ENCODE measurements at regions not wholly inside any gene's neighbourhood (a gene's known extent, or its start where the extent isn't known, plus 50 kb on each side); places are given as distances from the start of the nearest gene placed in this dataset.

DNA sequence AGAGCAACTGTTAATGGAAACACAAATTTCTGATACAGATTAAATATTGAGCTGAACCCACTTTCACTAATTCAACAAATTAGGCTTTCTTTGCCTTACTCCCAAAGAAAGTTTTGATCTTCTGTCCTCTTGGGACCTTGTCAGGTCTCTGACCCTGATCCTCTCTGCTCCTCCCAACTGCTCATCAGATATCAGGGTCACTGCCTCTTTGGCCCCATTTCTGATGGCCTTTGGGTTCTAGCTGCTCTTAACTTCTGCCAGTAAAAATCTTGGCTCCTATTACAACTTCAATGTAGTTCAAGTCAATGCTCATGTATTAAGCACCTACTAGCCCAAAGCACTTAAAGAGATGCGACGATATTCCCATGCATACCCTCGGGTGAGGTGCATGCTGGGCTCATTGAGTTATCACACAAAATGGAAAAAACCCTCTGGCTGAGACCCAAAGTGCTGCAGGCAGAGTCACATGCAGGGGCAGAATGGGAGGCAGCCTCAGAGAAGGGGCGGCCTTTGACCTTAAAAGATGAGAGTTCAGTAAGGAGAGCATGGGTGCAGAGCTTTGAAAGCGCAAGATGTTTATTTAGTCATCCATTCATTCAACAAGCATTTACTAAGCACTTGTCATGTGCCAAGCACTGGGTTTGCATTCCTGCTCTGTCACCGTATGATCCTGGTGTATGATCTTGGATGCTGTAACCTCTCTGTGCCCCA is 183.4 kb downstream of the USP12 start:
- CTCF ChIA-PET, result no interaction called here

DNA sequence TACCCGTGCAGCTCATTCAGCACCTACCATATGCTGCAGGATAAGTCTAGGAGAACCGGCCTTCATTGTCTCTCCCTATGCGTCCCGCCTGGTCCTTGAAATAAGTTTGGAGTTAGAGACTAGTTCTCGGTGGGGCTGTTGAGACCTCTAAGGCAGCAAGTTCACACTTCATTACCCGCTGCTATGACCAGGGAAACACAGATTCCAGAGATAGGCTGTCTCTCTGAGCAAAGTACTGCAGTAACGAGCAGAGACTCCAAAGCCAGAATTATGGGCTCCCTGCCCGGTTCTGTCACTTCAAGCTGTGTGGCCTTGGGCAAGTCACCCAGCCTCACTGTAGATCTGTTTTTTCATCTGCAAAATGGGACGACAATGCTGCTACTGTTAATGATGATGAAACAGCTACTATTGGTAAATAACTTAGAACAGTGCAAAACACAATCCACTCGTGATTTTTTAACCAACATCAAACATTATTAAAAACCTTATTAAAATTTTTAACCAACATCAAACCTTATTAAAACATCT is 184.1 kb downstream of the USP12 start:
- intact Hi-C loops (cut with micrococcal nuclease; ENCODE audit: unreplicated experiment), result loop anchor here (10.0 kb wide), 3 partner anchors 217 to 987 kb away; no protein-coding TSS in a partner anchor
- no peaks in the 10 kb centered on the region for H3K36me3 ChIP-seq (ENCODE audit: insufficient read depth, low read length, poor library complexity, severe bottlenecking)
- POLR2A ChIA-PET (ENCODE audit: low non-redundant PET), result no interaction called here
- TF ChIP-seq, protein P1, sequence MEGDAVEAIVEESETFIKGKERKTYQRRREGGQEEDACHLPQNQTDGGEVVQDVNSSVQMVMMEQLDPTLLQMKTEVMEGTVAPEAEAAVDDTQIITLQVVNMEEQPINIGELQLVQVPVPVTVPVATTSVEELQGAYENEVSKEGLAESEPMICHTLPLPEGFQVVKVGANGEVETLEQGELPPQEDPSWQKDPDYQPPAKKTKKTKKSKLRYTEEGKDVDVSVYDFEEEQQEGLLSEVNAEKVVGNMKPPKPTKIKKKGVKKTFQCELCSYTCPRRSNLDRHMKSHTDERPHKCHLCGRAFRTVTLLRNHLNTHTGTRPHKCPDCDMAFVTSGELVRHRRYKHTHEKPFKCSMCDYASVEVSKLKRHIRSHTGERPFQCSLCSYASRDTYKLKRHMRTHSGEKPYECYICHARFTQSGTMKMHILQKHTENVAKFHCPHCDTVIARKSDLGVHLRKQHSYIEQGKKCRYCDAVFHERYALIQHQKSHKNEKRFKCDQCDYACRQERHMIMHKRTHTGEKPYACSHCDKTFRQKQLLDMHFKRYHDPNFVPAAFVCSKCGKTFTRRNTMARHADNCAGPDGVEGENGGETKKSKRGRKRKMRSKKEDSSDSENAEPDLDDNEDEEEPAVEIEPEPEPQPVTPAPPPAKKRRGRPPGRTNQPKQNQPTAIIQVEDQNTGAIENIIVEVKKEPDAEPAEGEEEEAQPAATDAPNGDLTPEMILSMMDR (conservative IDR thresholded peaks at IDR 0.05; ENCODE audit: low read depth, low read length), result no peak
- no peak for TF ChIP-seq EZH2 (IDR thresholded peaks at IDR 0.05; ENCODE audit: borderline replicate concordance, low read depth, low read length, poor library complexity, severe bottlenecking)
- no peak overlapping the region for H3K4me3 ChIP-seq (ENCODE audit: low read depth, low read length, poor library complexity, severe bottlenecking)
- peaks cover 6% of the 10 kb centered on the region for H3K27me3 ChIP-seq (replicated peaks; ENCODE audit: insufficient read depth, low read depth, low read length, poor library complexity)
- no peak for DNase-seq (ENCODE audit: low spot score)
- no peaks in the 10 kb centered on the region for H3K9me3 ChIP-seq (ENCODE audit: low read depth, low read length, poor library complexity, severe bottlenecking)
- no TSS peak for BruUV-seq (replicated peaks)
- H3K27ac ChIP-seq (ENCODE audit: low read depth, low read length, poor library complexity, severe bottlenecking), result no peak overlapping the region
- CTCF ChIA-PET, result no interaction called here
- H3K4me1 ChIP-seq (ENCODE audit: insufficient read depth, low read length, poor library complexity, severe bottlenecking), result no peaks in the 10 kb centered on the region

More for the DNA sequence above, 183.4 kb downstream of the USP12 start:
- BruUV-seq (replicated peaks), result no TSS peak
- no peak for TF ChIP-seq EZH2 (IDR thresholded peaks at IDR 0.05; ENCODE audit: borderline replicate concordance, low read depth, low read length, poor library complexity, severe bottlenecking)
- TF ChIP-seq, protein P1 (conservative IDR thresholded peaks at IDR 0.05; ENCODE audit: low read depth, low read length), result no peak
- Histone ChIP-seq H3K27ac (ENCODE audit: low read depth, low read length, poor library complexity, severe bottlenecking) (no peak overlapping the region), H3K36me3 (ENCODE audit: insufficient read depth, low read length, poor library complexity, severe bottlenecking) (no peaks in the 10 kb centered on the region), H3K4me3 (ENCODE audit: low read depth, low read length, poor library complexity, severe bottlenecking) (no peak overlapping the region), H3K9me3 (ENCODE audit: low read depth, low read length, poor library complexity, severe bottlenecking) (no peaks in the 10 kb centered on the region), H3K4me1 (ENCODE audit: insufficient read depth, low read length, poor library complexity, severe bottlenecking) (no peaks in the 10 kb centered on the region), H3K27me3 (replicated peaks; ENCODE audit: insufficient read depth, low read depth, low read length, poor library complexity) (peaks cover 6% of the 10 kb centered on the region)
- POLR2A ChIA-PET (ENCODE audit: low non-redundant PET), result no interaction called here
- intact Hi-C loops (cut with micrococcal nuclease; ENCODE audit: unreplicated experiment), result loop anchor here (10.0 kb wide), 3 partner anchors 217 to 987 kb away; no protein-coding TSS in a partner anchor
- no peak for DNase-seq (ENCODE audit: low spot score)

DNA sequence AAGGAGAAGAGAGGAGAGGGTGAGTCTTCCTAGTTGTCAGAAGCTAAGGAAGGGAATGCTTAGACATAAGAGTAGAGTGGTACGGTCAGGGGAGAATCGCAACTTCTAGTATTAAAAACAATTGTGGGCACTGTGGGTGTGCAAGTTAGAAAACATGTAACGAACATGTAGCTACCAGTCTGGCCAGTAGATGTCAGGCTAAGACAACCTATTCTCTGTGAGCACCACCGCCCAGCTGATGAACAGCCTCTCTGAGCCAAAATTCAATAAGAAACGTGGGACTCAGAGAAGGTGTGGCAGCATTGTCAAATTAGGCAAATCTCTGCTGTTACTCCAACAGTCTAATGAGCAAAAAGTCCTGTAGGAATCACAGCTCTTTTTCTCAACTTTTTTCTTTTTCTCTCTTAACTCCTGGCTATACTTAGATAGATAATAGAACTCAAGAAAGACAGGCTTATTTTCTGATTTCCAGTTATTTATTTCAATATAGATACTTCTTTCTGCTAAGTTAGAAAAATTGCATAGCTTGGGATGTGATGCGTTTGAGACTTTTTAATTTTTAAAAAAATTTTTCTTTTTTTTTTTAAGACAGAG is 186.2 kb downstream of the USP12 start:
- Histone ChIP-seq H3K27ac (ENCODE audit: low read depth, low read length, poor library complexity, severe bottlenecking) (no peak overlapping the region), H3K36me3 (ENCODE audit: insufficient read depth, low read length, poor library complexity, severe bottlenecking) (no peaks in the 10 kb centered on the region), H3K4me3 (ENCODE audit: low read depth, low read length, poor library complexity, severe bottlenecking) (no peak overlapping the region), H3K4me1 (ENCODE audit: insufficient read depth, low read length, poor library complexity, severe bottlenecking) (no peaks in the 10 kb centered on the region), H3K27me3 (replicated peaks; ENCODE audit: insufficient read depth, low read depth, low read length, poor library complexity) (peaks cover 6% of the 10 kb centered on the region), H3K9me3 (ENCODE audit: low read depth, low read length, poor library complexity, severe bottlenecking) (no peaks in the 10 kb centered on the region)
- POLR2A ChIA-PET (ENCODE audit: low non-redundant PET), result interaction anchor here (0.7 kb wide), 1 partner anchor 245 kb away, joined by 4 read pairs; no protein-coding TSS in a partner anchor
- intact Hi-C loops (cut with micrococcal nuclease; ENCODE audit: unreplicated experiment), result loop anchor here (1.0 to 10.0 kb wide), 4 partner anchors 219 to 989 kb away; no protein-coding TSS in a partner anchor
- TF ChIP-seq EZH2 (IDR thresholded peaks at IDR 0.05; ENCODE audit: borderline replicate concordance, low read depth, low read length, poor library complexity, severe bottlenecking), result no peak
- TF ChIP-seq, protein P1 (conservative IDR thresholded peaks at IDR 0.05; ENCODE audit: low read depth, low read length), result peak; percentile 78
- peak; percentile 82 for DNase-seq (ENCODE audit: low spot score)
- CTCF ChIA-PET, result interaction anchor here (0.6 to 1.8 kb wide), 7 partner anchors 68 to 999 kb away, joined by 3 to 13 read pairs (median 5); no protein-coding TSS in a partner anchor
- BruUV-seq (replicated peaks), result no TSS peak
